K562 (cell line): ENCODE measurements at regions not wholly inside any gene's neighbourhood (a gene's known extent, or its start where the extent isn't known, plus 50 kb on each side); places are given as distances from the start of the nearest gene placed in this dataset.

ENCODE experiments used
- ATAC-seq: fragments of 200-7000 bp; cut with Tn5 transposase; 3 replicates; pipeline ENCODE4 v1.9.1; 2020; ENCODE audit warnings: moderate library complexity
- BruUV-seq: library from RNA; stranded (reverse); fragments of 400-500 nt; replicated peaks from 2 replicates; lab custom pipeline; 2021; lab: Mats Ljungman, UMichigan
- CTCF ChIA-PET: fragments of 300-600 bp; formaldehyde crosslinking; extraction: SDS; loops from one replicate; lab custom pipeline; 2021; ENCODE audit warnings: low intra/inter-chr PET ratio; lab: Yijun Ruan, JAX
- POLR2A ChIA-PET: fragments of 300-600, 350-650 bp; sonication (Branson Sonifier 250); formaldehyde crosslinking; extraction: SDS; loops from one replicate; lab custom pipeline; 2021; ENCODE audit warnings: antibody characterized with exemption, inconsistent platforms; lab: Yijun Ruan, JAX
- DNase-seq, 4 experiments: peaks; one replicate each; pipeline versions ENCODE4 v3.0.0 to v3.0.0-alpha.2; 2011 to 2018; ENCODE audit warnings: low spot score in 3 of 4, mixed read lengths in 3 of 4; ENCODE audit errors: extremely low read depth in 1 of 4
- FAIRE-seq: peaks from 2 replicates; lab custom pipeline; 2011; peaks lifted over from hg19 to GRCh38; lab: Jason Lieb, UNC
- H2AFZ ChIP-seq: 2 replicates; pipeline ENCODE4 v1.6.0; 2011; ENCODE audit warnings: low read depth, low read length, control low read depth, inconsistent platforms
- H3K27ac ChIP-seq: fragments of 200-600 bp; 3 replicates; pipeline ENCODE4 v1.8.0; 2011; ENCODE audit warnings: low read depth, mild to moderate bottlenecking, control low read depth, inconsistent platforms, low read length, moderate library complexity, mixed read lengths; ENCODE audit errors: extremely low read depth
- H3K27me3 ChIP-seq, 2 experiments: fragments of 300-600 bp in 1 of 2; 2 replicates in 1 of 2; 3 replicates in 1 of 2; pipeline versions ENCODE4 v1.6.0 to v1.8.0; 2011; ENCODE audit warnings: inconsistent platforms in 2 of 2, low read length in 2 of 2, mild to moderate bottlenecking in 1 of 2, mixed read lengths in 1 of 2, moderate library complexity in 1 of 2; ENCODE audit not compliant: control insufficient read depth in 2 of 2, insufficient read depth in 2 of 2
- H3K36me3 ChIP-seq: fragments of 300-600 bp; 3 replicates; pipeline ENCODE4 v1.8.0; 2011; ENCODE audit warnings: mild to moderate bottlenecking, low read length, inconsistent platforms; ENCODE audit not compliant: control insufficient read depth, insufficient read depth
- H3K4me1 ChIP-seq, 2 experiments: fragments of 200-600 bp in 1 of 2; replicated peaks in 1 of 2; 2 replicates in 1 of 2; 3 replicates in 1 of 2; pipeline versions ENCODE4 v1.5.1 to v1.8.0; 2011; ENCODE audit warnings: inconsistent platforms in 2 of 2, low read length in 2 of 2, mild to moderate bottlenecking in 1 of 2, mixed read lengths in 1 of 2, moderate library complexity in 1 of 2; ENCODE audit not compliant: control insufficient read depth in 2 of 2, insufficient read depth in 2 of 2
- H3K4me2 ChIP-seq: 2 replicates; pipeline ENCODE4 v1.6.1; 2011; ENCODE audit warnings: low read length, control low read depth, inconsistent platforms, mixed read lengths; ENCODE audit not compliant: insufficient read depth
- H3K4me3 ChIP-seq: fragments of 200-600 bp; sonication (generic), shearing (Covaris generic); 2 replicates; pipeline ENCODE4 v1.5.1; 2016; ENCODE audit warnings: control low read depth, inconsistent platforms
- H3K79me2 ChIP-seq: fragments of 200-600 bp; 3 replicates; pipeline ENCODE4 v1.8.0; 2011; ENCODE audit warnings: low read length, inconsistent platforms; ENCODE audit not compliant: control insufficient read depth, insufficient read depth
- H3K9ac ChIP-seq, 2 experiments: 2 replicates each; pipeline versions ENCODE4 v1.6.0 to v1.6.1; 2011; ENCODE audit warnings: low read depth in 2 of 2, low read length in 2 of 2, control low read depth in 1 of 2, inconsistent platforms in 1 of 2, mild to moderate bottlenecking in 1 of 2, mixed read lengths in 1 of 2; ENCODE audit not compliant: insufficient read depth in 1 of 2
- H3K9me1 ChIP-seq: one replicate; pipeline ENCODE4 v1.6.0; 2011; ENCODE audit warnings: inconsistent platforms, mild to moderate bottlenecking, low read length, moderate library complexity; ENCODE audit not compliant: control insufficient read depth, insufficient read depth
- H3K9me3 ChIP-seq: replicated peaks from 2 replicates; pipeline ENCODE4 v1.5.1; 2011; ENCODE audit warnings: low read depth, low read length, inconsistent platforms; ENCODE audit not compliant: control insufficient read depth, insufficient read depth
- H4K20me1 ChIP-seq: replicated peaks from 2 replicates; pipeline ENCODE4 v1.6.1; 2011; ENCODE audit warnings: low read length, inconsistent platforms, mixed read lengths; ENCODE audit not compliant: control insufficient read depth, insufficient read depth
- ERF ChIP-seq: fragments of 450-650 bp; formaldehyde crosslinking; IDR thresholded peaks from 2 replicates; pipeline ENCODE4 v1.4.0; 2020; ENCODE audit warnings: mild to moderate bottlenecking, mixed read lengths
- HMG20A ChIP-seq: fragments of 450-650 bp; formaldehyde crosslinking; conservative IDR thresholded peaks from 2 replicates; pipeline ENCODE4 v1.4.0; 2020; ENCODE audit warnings: mild to moderate bottlenecking, mixed read lengths
- JUNB ChIP-seq: fragments of 450-650 bp; formaldehyde crosslinking; conservative IDR thresholded peaks from 2 replicates; pipeline ENCODE4 v1.4.0; 2020; ENCODE audit warnings: mild to moderate bottlenecking
- KHSRP ChIP-seq: fragments of 450-650 bp; IDR thresholded peaks from 2 replicates; pipeline ENCODE4 v1.6.1; 2017
- KLF1 ChIP-seq: fragments of 450-650 bp; IDR thresholded peaks from 2 replicates; pipeline ENCODE4 v1.6.1; 2016; ENCODE audit warnings: missing genetic modification characterization, missing compliant biosample characterization
- SIX5 ChIP-seq, 2 experiments: IDR thresholded peaks; 2 replicates each; pipeline ENCODE4 v1.6.1; 2011; ENCODE audit warnings: low read length in 2 of 2, borderline replicate concordance in 1 of 2, low read depth in 1 of 2, mild to moderate bottlenecking in 1 of 2, moderate library complexity in 1 of 2; ENCODE audit not compliant: insufficient read depth in 1 of 2
- ZHX1 ChIP-seq: fragments of 150-350 bp; conservative IDR thresholded peaks from 2 replicates; pipeline ENCODE4 v1.6.1; 2014; ENCODE audit warnings: low read length
- ZNF766 ChIP-seq: fragments of 200-800 bp; sonication (Bioruptor generic); conservative IDR thresholded peaks from 2 replicates; pipeline ENCODE4 v1.6.1; 2016; ENCODE audit warnings: missing genetic modification characterization, missing compliant biosample characterization
- WGBS: fragments of 100-300 bp; shearing (Covaris generic); methylation state at CpG from one replicate; pipeline ENCODE4 v1.1.6; 2016; ENCODE audit warnings: low coverage, mixed read lengths; ENCODE audit not compliant: insufficient coverage; ENCODE audit errors: missing lambda C conversion rate; 5-methylcytosine and 5-hydroxymethylcytosine counted together
- in situ Hi-C: fragments of 300-500 bp; cut with MboI; formaldehyde crosslinking; loops from 4 replicates; pipeline ENCODE4 v1.15.0; 2018; ENCODE audit warnings: inconsistent platforms, mixed read lengths
- intact Hi-C: fragments of 100-400 bp; cut with micrococcal nuclease; formaldehyde crosslinking; loops from 2 replicates; pipeline ENCODE4 v1.14.2; 2022
- TF ChIP-seq, protein P1 (sequence below): sonication (generic); formaldehyde crosslinking; IDR thresholded peaks from 2 replicates; pipeline ENCODE4 v1.8.0; 2022; ENCODE audit warnings: missing genetic modification reagents, mild to moderate bottlenecking, borderline replicate concordance
- TF ChIP-seq, protein P2 (sequence below): fragments of 450-650 bp; conservative IDR thresholded peaks from 2 replicates; pipeline ENCODE4 v1.6.1; 2016; ENCODE audit warnings: missing genetic modification characterization, low read depth, mild to moderate bottlenecking, control low read depth, missing compliant biosample characterization

DNA sequence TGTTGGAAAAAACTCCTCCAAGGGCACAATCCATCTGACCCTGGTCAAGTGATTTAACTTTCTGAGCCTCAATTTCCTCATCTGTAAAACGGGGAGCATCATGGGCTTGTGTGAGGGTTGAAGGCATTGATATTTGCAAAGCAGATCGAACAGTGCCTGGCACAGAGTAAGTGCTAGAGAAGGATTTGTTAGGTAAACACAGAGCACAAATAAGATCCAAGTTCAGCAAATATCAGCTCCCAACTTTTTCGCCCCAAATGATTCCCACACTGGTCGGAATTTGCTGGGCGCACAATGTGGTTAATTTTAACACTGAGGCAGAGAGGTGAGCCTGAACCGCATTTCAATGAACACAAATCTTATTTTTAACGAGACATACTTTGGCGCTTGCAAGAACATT lies 76.3 kb upstream of the ATP2B2 start:
- FAIRE-seq: no peak
- intact Hi-C loops: no loop called here
- ATAC-seq: no peak
- Histone ChIP-seq H3K79me2 (no peaks in the 10 kb centered on the region), H3K27me3 (peaks cover 0 to 18% of the 10 kb centered on the region in 2 experiments; a peak in 3 of 5 replicates), H3K9me3 (no peaks in the 10 kb centered on the region), H3K4me2 (no peak overlapping the region), H3K36me3 (no peaks in the 10 kb centered on the region), H3K4me1 (no peaks in the 10 kb centered on the region), H3K27ac (no peak overlapping the region), H3K4me3 (no peak overlapping the region), H3K9me1 (no peaks in the 10 kb centered on the region), H2AFZ (no peak overlapping the region), H3K9ac (no peak overlapping the region), H4K20me1 (no peaks in the 10 kb centered on the region; the same call in 1 of the 2 replicates)
- no TSS peak for BruUV-seq
- WGBS: under 1% methylated on average over 8 of the region's 8 CpGs
- no peak for DNase-seq
- TF ChIP-seq KLF1 (tag) (no peak), SIX5 (IDR thresholded peaks at IDR 0.05; ENCODE audit: borderline replicate concordance in 1 of 2, insufficient read depth in 1 of 2, low read depth in 1 of 2, low read length in 2 of 2) (no peak), ZNF766 (no peak)
- ChIA-PET POLR2A (interaction anchor here (1.0 kb wide), 1 partner anchor 183 kb away, joined by 3 read pairs; no protein-coding TSS in a partner anchor), CTCF (no interaction called here)
- in situ Hi-C loops: no loop called here

GRCh38 chr3:10582733-10583132 lies 77.3 kb upstream of the ATP2B2 start:
- Histone ChIP-seq H2AFZ (no peak overlapping the region), H3K27ac (no peak overlapping the region), H3K4me2 (no peak overlapping the region), H3K36me3 (no peaks in the 10 kb centered on the region), H3K9ac (no peak overlapping the region), H3K9me3 (no peaks in the 10 kb centered on the region), H4K20me1 (no peaks in the 10 kb centered on the region; the same call in 1 of the 2 replicates), H3K4me1 (no peaks in the 10 kb centered on the region), H3K4me3 (no peak overlapping the region), H3K9me1 (no peaks in the 10 kb centered on the region), H3K27me3 (peaks cover 0 to 12% of the 10 kb centered on the region in 2 experiments; a peak in 3 of 5 replicates), H3K79me2 (no peaks in the 10 kb centered on the region)
- no TSS peak for BruUV-seq
- intact Hi-C loops: no loop called here
- FAIRE-seq: no peak
- WGBS: 0% methylated on average over 3 of the region's 3 CpGs
- in situ Hi-C loops: no loop called here
- ATAC-seq: no peak
- no peak for DNase-seq
- POLR2A ChIA-PET: no interaction called here
- CTCF ChIA-PET: no interaction called here
- TF ChIP-seq, protein P1, sequence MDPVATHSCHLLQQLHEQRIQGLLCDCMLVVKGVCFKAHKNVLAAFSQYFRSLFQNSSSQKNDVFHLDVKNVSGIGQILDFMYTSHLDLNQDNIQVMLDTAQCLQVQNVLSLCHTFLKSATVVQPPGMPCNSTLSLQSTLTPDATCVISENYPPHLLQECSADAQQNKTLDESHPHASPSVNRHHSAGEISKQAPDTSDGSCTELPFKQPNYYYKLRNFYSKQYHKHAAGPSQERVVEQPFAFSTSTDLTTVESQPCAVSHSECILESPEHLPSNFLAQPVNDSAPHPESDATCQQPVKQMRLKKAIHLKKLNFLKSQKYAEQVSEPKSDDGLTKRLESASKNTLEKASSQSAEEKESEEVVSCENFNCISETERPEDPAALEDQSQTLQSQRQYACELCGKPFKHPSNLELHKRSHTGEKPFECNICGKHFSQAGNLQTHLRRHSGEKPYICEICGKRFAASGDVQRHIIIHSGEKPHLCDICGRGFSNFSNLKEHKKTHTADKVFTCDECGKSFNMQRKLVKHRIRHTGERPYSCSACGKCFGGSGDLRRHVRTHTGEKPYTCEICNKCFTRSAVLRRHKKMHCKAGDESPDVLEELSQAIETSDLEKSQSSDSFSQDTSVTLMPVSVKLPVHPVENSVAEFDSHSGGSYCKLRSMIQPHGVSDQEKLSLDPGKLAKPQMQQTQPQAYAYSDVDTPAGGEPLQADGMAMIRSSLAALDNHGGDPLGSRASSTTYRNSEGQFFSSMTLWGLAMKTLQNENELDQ: no peak
- TF ChIP-seq ZHX1 (no peak), HMG20A (CRISPR knock-in tag) (no peak), JUNB (CRISPR knock-in tag) (no peak), KHSRP (no peak), ERF (CRISPR knock-in tag) (no peak)
- TF ChIP-seq, protein P2, sequence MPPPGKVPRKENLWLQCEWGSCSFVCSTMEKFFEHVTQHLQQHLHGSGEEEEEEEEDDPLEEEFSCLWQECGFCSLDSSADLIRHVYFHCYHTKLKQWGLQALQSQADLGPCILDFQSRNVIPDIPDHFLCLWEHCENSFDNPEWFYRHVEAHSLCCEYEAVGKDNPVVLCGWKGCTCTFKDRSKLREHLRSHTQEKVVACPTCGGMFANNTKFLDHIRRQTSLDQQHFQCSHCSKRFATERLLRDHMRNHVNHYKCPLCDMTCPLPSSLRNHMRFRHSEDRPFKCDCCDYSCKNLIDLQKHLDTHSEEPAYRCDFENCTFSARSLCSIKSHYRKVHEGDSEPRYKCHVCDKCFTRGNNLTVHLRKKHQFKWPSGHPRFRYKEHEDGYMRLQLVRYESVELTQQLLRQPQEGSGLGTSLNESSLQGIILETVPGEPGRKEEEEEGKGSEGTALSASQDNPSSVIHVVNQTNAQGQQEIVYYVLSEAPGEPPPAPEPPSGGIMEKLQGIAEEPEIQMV (tag): no peak
